ENCODE measurements at regions not wholly inside any gene's neighbourhood (a gene's known extent, or its start where the extent isn't known, plus 50 kb on each side); places are given as distances from the start of the nearest gene placed in this dataset.
A peak's percentile ranks its signal among the peaks of the same experiment; 100 is the strongest.
"Not testable (repeated sequence)": the region's sequence is repeated elsewhere in the genome, so short reads cannot be mapped to it uniquely, and the experiment has no call there.

GRCh38 chr11:23780231-23780630 is 716.6 kb upstream of the LUZP2 start:
- no peak for DNase-seq

GRCh38 chr11:23781803-23782560 is 714.9 kb upstream of the LUZP2 start:
- no peak for DNase-seq

- DNase-seq = not testable (repeated sequence)
Measured at GRCh38 chr11:23786974-23787373, 709.9 kb upstream of the LUZP2 start.

GRCh38 chr11:23789200-23789853 is 707.5 kb upstream of the LUZP2 start:
- DNase-seq = no peak

- no peak for DNase-seq
Measured at GRCh38 chr11:23789938-23790371, 706.9 kb upstream of the LUZP2 start.

- DNase-seq = no peak
Measured at GRCh38 chr11:23797624-23798419, 699.0 kb upstream of the LUZP2 start.

- DNase-seq = not testable (repeated sequence)
Measured at GRCh38 chr11:23834306-23834705, 662.5 kb upstream of the LUZP2 start.

GRCh38 chr11:23836981-23837380 is 659.9 kb upstream of the LUZP2 start:
- DNase-seq = no peak

GRCh38 chr11:23840872-23841271 is 656.0 kb upstream of the LUZP2 start:
- DNase-seq = no peak

- DNase-seq = no peak
Measured at GRCh38 chr11:23846902-23847422, 649.9 kb upstream of the LUZP2 start.

GRCh38 chr11:23851216-23851615 is 645.6 kb upstream of the LUZP2 start:
- DNase-seq = no peak

GRCh38 chr11:23856654-23857053 is 640.2 kb upstream of the LUZP2 start:
- peak; percentile 15 for DNase-seq

GRCh38 chr11:23859087-23859486 is 637.8 kb upstream of the LUZP2 start:
- DNase-seq = no peak

- DNase-seq = no peak
Measured at GRCh38 chr11:23861615-23862014, 635.2 kb upstream of the LUZP2 start.

- no peak for DNase-seq
Measured at GRCh38 chr11:23865341-23865975, 631.4 kb upstream of the LUZP2 start.

- no peak for DNase-seq
Measured at GRCh38 chr11:23866641-23867040, 630.2 kb upstream of the LUZP2 start.

- DNase-seq = no peak
Measured at GRCh38 chr11:23869671-23870070, 627.2 kb upstream of the LUZP2 start.

GRCh38 chr11:23873406-23873805 is 623.4 kb upstream of the LUZP2 start:
- DNase-seq = no peak

GRCh38 chr11:23875176-23875850 is 621.5 kb upstream of the LUZP2 start:
- no peak for DNase-seq

- DNase-seq = not testable (repeated sequence)
Measured at GRCh38 chr11:23883426-23884048, 613.3 kb upstream of the LUZP2 start.

GRCh38 chr11:23884341-23884740 is 612.5 kb upstream of the LUZP2 start:
- no peak for DNase-seq

- no peak for DNase-seq
Measured at GRCh38 chr11:23885801-23886200, 611.1 kb upstream of the LUZP2 start.

Measured in hematopoietic multipotent progenitor cell treated with erythropoietin and hydrocortisone succinate and interleukin-3 and kit ligand, for 4 days (in vitro differentiated cells).